Colonic mucosa (tissue), 4 donors: ENCODE measurements at regions not wholly inside any gene's neighbourhood (a gene's known extent, or its start where the extent isn't known, plus 50 kb on each side); places are given as distances from the start of the nearest gene placed in this dataset.

Experiments
- DNase-seq: peaks from one replicate; pipeline ENCODE4 v3.0.0-alpha.2; 2020
- H3K27ac ChIP-seq: fragments of 200-600 bp; one replicate; pipeline ENCODE4 v1.8.0; 2021
- H3K27me3 ChIP-seq: fragments of 200-600 bp; one replicate; pipeline ENCODE4 v1.8.0; 2021
- H3K36me3 ChIP-seq: fragments of 200-600 bp; one replicate; pipeline ENCODE4 v1.8.0; 2021
- H3K4me1 ChIP-seq: fragments of 200-600 bp; one replicate; pipeline ENCODE4 v1.8.0; 2021; ENCODE audit warnings: mild to moderate bottlenecking
- H3K4me3 ChIP-seq: fragments of 200-600 bp; one replicate; pipeline ENCODE4 v1.8.0; 2021
- H3K9ac ChIP-seq, 2 donors: one replicate each; pipeline ENCODE4 v1.7.0; 2013; ENCODE audit warnings: control low read depth in 2 of 2, low read depth in 2 of 2, low read length in 2 of 2
- H3K9me3 ChIP-seq: fragments of 200-600 bp; one replicate; pipeline ENCODE4 v1.8.0; 2021
- intact Hi-C: fragments of 100-400 bp; cut with DNase I; formaldehyde crosslinking; loops from one replicate; pipeline ENCODE4 v1.14.1; 2022
- TF ChIP-seq, protein P1 (sequence below): fragments of 200-600 bp; IDR thresholded peaks from one replicate; pipeline ENCODE4 v1.8.0; 2022; ENCODE audit warnings: antibody characterized with exemption, mild to moderate bottlenecking
- donor health status: healthy.
- donor health status: DM: no; HTN: no; CAD: no.
- donor health status: DM: no; HTN: no; CAD: no.

DNA sequence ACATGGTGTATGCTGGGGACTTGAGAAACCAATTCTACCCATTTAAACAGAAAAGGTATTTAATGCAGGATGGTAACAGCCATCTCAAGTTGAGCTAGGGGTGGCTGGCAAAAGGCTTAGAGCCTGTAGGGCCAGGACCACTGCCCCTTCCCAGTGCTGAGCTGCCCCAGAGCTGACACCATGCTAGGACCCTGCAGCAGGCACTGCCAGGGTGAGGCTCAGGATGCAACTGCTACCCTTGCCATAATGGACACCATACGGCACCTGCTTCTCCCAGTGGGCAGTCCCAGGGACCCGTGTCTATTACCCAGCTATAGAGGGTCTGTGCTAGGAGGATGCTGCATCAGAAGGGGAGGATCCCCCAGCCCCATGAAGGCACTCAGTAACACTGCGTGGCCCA lies 160.7 kb upstream of the ADCY1 start:
- Histone ChIP-seq H3K4me1 (no peaks in the 10 kb centered on the region), H3K9ac (no peak overlapping the region), H3K36me3 (no peaks in the 10 kb centered on the region), H3K4me3 (no peak overlapping the region), H3K9me3 (no peaks in the 10 kb centered on the region), H3K27me3 (no peaks in the 10 kb centered on the region), H3K27ac (no peak overlapping the region)
- TF ChIP-seq, protein P1, sequence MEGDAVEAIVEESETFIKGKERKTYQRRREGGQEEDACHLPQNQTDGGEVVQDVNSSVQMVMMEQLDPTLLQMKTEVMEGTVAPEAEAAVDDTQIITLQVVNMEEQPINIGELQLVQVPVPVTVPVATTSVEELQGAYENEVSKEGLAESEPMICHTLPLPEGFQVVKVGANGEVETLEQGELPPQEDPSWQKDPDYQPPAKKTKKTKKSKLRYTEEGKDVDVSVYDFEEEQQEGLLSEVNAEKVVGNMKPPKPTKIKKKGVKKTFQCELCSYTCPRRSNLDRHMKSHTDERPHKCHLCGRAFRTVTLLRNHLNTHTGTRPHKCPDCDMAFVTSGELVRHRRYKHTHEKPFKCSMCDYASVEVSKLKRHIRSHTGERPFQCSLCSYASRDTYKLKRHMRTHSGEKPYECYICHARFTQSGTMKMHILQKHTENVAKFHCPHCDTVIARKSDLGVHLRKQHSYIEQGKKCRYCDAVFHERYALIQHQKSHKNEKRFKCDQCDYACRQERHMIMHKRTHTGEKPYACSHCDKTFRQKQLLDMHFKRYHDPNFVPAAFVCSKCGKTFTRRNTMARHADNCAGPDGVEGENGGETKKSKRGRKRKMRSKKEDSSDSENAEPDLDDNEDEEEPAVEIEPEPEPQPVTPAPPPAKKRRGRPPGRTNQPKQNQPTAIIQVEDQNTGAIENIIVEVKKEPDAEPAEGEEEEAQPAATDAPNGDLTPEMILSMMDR, result no peak
- no peak for DNase-seq
- intact Hi-C loops, result no loop called here

DNA sequence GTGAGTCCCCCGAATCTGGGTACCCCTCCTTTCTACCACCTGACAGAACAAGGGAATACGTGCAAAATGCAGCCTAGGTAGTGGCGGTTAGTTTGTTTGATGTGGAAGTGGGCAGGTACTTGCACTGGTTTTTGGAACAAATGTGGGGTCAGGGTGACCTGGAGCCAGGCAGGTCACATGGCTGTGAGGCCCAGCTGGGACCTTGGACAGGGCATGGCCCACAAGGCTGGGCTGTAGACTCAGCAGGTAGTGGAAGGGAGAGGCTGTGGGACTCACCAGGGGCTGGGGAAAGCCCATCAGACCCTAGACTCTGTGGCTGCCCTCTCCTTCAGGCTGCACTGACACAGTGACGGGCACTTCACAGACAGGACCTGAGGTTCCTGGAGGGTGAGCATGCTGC lies 159.9 kb upstream of the ADCY1 start:
- H3K27ac ChIP-seq, result no peak overlapping the region
- H3K9me3 ChIP-seq, result no peaks in the 10 kb centered on the region
- H3K4me1 ChIP-seq, result no peaks in the 10 kb centered on the region
- no peak overlapping the region for H3K9ac ChIP-seq
- H3K4me3 ChIP-seq, result no peak overlapping the region
- DNase-seq, result no peak
- TF ChIP-seq, protein P1, result no peak
- no peaks in the 10 kb centered on the region for H3K27me3 ChIP-seq
- intact Hi-C loops, result no loop called here
- no peaks in the 10 kb centered on the region for H3K36me3 ChIP-seq

DNA sequence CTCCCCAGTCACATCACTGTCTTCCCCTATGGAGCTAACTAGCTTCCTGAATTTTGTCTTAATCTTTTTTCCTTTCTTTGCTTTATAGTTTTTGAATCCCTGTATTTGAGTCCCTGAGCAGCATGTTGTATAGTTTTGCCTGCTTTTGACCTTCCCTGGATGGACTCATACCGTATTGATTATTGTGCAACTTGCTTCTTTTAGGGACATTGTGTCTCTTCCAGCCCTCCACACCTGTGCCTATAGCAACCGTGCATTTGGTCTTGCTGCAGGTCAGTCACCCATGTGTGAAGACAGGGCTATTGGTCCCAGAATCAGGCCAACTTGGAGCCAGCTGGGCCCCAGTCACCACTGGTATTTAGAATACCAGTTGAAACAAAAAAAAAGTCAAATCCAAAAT lies 158.9 kb upstream of the ADCY1 start:
- TF ChIP-seq, protein P1, result no peak
- DNase-seq, result no peak
- intact Hi-C loops, result no loop called here
- H3K27ac ChIP-seq, result no peak overlapping the region
- no peaks in the 10 kb centered on the region for H3K27me3 ChIP-seq
- H3K4me1 ChIP-seq, result no peaks in the 10 kb centered on the region
- H3K9ac ChIP-seq, result no peak overlapping the region
- H3K36me3 ChIP-seq, result no peaks in the 10 kb centered on the region
- no peak overlapping the region for H3K4me3 ChIP-seq
- no peaks in the 10 kb centered on the region for H3K9me3 ChIP-seq

DNA sequence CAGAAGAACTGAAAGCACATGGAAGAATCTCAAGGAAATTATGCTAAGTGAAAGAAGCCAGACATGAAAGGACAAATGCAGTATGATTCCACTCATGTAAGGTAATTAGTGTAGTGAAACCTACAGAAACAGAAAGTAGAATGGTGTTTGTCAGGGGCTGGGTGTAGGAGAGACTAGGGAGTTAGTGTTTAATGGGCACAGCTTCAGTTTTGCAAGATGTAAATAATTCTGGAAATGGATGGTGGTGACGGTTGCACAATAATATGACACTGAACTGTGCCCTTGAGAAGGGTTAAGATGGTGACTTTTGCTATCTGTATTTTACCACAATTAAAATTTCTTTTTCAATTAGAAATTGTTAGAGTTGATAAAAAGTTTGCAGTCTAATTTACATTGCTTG lies 157.3 kb upstream of the ADCY1 start:
- Histone ChIP-seq H3K4me1 (no peaks in the 10 kb centered on the region), H3K36me3 (no peaks in the 10 kb centered on the region), H3K4me3 (no peak overlapping the region), H3K27ac (no peak overlapping the region), H3K9ac (no peak overlapping the region), H3K27me3 (no peaks in the 10 kb centered on the region), H3K9me3 (no peaks in the 10 kb centered on the region)
- TF ChIP-seq, protein P1, result no peak
- intact Hi-C loops, result no loop called here
- no peak for DNase-seq

DNA sequence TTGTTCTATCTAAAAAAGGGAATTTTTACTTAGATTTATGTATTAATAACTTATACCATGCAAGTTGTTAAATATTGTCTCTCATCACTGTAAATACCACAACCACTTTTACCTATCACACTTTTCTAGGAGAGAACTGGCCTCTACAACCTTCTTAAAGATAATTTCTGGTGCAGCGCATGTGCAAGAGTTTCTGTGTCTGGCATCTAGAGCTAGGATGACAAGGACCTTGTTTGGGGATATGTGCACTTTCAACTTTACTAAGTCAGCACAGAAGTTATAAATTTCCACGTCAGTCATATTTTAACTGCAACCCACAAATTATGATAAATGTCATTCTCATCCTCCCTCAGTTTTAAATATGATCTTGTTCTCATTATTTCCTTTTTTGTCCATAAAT lies 156.9 kb upstream of the ADCY1 start:
- H3K27ac ChIP-seq, result no peak overlapping the region
- no peaks in the 10 kb centered on the region for H3K36me3 ChIP-seq
- no peak overlapping the region for H3K9ac ChIP-seq
- no peaks in the 10 kb centered on the region for H3K27me3 ChIP-seq
- intact Hi-C loops, result no loop called here
- DNase-seq, result no peak
- H3K4me3 ChIP-seq, result no peak overlapping the region
- no peaks in the 10 kb centered on the region for H3K4me1 ChIP-seq
- H3K9me3 ChIP-seq, result no peaks in the 10 kb centered on the region
- TF ChIP-seq, protein P1, result no peak

DNA sequence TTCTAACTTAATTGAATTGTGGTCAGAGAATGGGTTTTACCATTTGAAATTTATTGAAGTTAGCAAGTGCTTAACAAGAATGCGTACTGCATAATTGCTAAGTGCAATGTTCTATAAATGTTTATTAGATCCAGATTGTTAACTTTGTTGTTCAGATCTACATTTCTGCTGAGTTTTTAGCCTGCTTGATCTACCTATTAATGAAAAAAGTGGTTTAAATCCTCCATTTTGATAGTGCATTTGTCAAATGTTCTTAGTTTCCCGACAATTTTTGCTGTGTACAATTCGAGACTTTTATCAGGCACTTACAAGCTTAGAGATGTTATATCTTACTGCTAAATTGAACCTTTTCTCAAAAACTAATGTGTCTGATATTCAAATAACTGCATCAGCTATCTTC lies 156.4 kb upstream of the ADCY1 start:
- Histone ChIP-seq H3K9ac (no peak overlapping the region), H3K27ac (no peak overlapping the region), H3K4me3 (no peak overlapping the region), H3K9me3 (no peaks in the 10 kb centered on the region), H3K27me3 (no peaks in the 10 kb centered on the region), H3K4me1 (no peaks in the 10 kb centered on the region), H3K36me3 (no peaks in the 10 kb centered on the region)
- TF ChIP-seq, protein P1, result no peak
- no peak for DNase-seq
- intact Hi-C loops, result no loop called here
